WI38 (cell line): ENCODE measurements at regions not wholly inside any gene's neighbourhood (a gene's known extent, or its start where the extent isn't known, plus 50 kb on each side); places are given as distances from the start of the nearest gene placed in this dataset.

Experiments used
- H3K4me3 ChIP-seq: 2 replicates; pipeline ENCODE4 v1.5.1; 2011; ENCODE audit warnings: low read depth, mild to moderate bottlenecking, control low read depth, low read length
- CTCF ChIP-seq: IDR thresholded peaks from 2 replicates; pipeline ENCODE4 v1.5.1; 2012; ENCODE audit warnings: low read depth, mild to moderate bottlenecking, control low read depth, low read length

GRCh38 chr2:146597291-146597690 is 1247.5 kb upstream of the ACVR2A start:
- no peak for TF ChIP-seq CTCF
- H3K4me3 ChIP-seq, result no peak overlapping the region

- no peak for TF ChIP-seq CTCF
- no peak overlapping the region for H3K4me3 ChIP-seq
Observed at GRCh38 chr2:146591908-146592307, 1252.9 kb upstream of the ACVR2A start.

- H3K4me3 ChIP-seq, result no peak overlapping the region
- TF ChIP-seq CTCF, result no peak
Observed at GRCh38 chr2:146587291-146587713, 1257.5 kb upstream of the ACVR2A start.

GRCh38 chr2:146584316-146584715 is 1260.5 kb upstream of the ACVR2A start:
- no peak overlapping the region for H3K4me3 ChIP-seq
- TF ChIP-seq CTCF, result no peak

- no peak for TF ChIP-seq CTCF
Observed at GRCh38 chr2:146579147-146579930, 1265.5 kb upstream of the ACVR2A start.

GRCh38 chr2:146576339-146577111 is 1268.3 kb upstream of the ACVR2A start:
- no peak overlapping the region for H3K4me3 ChIP-seq
- no peak for TF ChIP-seq CTCF

More at GRCh38 chr2:146579147-146579930, 1265.5 kb upstream of the ACVR2A start:
- no peak overlapping the region for H3K4me3 ChIP-seq

- H3K4me3 ChIP-seq, result no peak overlapping the region
- no peak for TF ChIP-seq CTCF
Observed at GRCh38 chr2:146572598-146572997, 1272.2 kb upstream of the ACVR2A start.
